Osteocyte (in vitro differentiated cells): ENCODE measurements at regions not wholly inside any gene's neighbourhood (a gene's known extent, or its start where the extent isn't known, plus 50 kb on each side); places are given as distances from the start of the nearest gene placed in this dataset.

ENCODE experiments used
- DNase-seq: peaks from one replicate; pipeline ENCODE4 v3.0.0; 2021; ENCODE audit warnings: mixed read lengths; ENCODE audit not compliant: unreplicated experiment; ENCODE audit errors: extremely low spot score
- H3K27ac Mint-ChIP-seq: one replicate; pipeline ENCODE4 v1.8.0; 2021; ENCODE audit warnings: mild to moderate bottlenecking, mixed read lengths; ENCODE audit not compliant: unreplicated experiment
- H3K27me3 Mint-ChIP-seq: one replicate; pipeline ENCODE4 v1.8.0; 2021; ENCODE audit warnings: mixed read lengths; ENCODE audit not compliant: unreplicated experiment
- H3K36me3 Mint-ChIP-seq: one replicate; pipeline ENCODE4 v1.8.0; 2021; ENCODE audit warnings: mixed read lengths; ENCODE audit not compliant: unreplicated experiment
- H3K4me1 Mint-ChIP-seq: one replicate; pipeline ENCODE4 v1.8.0; 2021; ENCODE audit warnings: mixed read lengths; ENCODE audit not compliant: unreplicated experiment
- H3K4me3 Mint-ChIP-seq: one replicate; pipeline ENCODE4 v1.8.0; 2021; ENCODE audit warnings: mild to moderate bottlenecking, moderate library complexity, mixed read lengths; ENCODE audit not compliant: unreplicated experiment
- H3K9me3 Mint-ChIP-seq: one replicate; pipeline ENCODE4 v1.8.0; 2021; ENCODE audit warnings: mixed read lengths; ENCODE audit not compliant: unreplicated experiment
- TF ChIP-seq, protein P1 (sequence below): fragments of 200-600 bp; sonication (generic); IDR thresholded peaks from 2 replicates; pipeline ENCODE4 v1.5.0; 2021; ENCODE audit warnings: antibody characterized with exemption, mild to moderate bottlenecking, moderate library complexity

DNA sequence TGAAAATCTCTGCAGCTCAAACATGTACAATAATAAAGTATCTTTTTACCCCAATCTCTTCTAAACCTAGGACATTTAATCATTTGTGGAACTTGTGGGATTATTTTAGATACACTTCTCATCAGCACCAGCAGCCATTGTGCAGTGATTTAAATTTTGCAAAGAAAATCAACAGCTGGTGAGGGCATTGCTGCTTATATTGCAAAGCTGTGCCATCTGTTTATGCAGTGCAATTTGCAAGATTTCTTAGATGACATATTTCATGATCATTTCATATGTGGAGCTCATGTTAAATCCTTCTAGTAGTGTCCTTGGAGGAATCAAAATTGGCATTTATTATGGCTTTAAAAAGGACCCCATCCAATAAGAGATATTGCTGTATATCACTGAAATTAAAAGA is 320.7 kb downstream of the BTG1 start:
- H3K9me3 Mint-ChIP-seq = no peaks in the 10 kb centered on the region
- H3K4me3 Mint-ChIP-seq = no peak overlapping the region
- no peaks in the 10 kb centered on the region for H3K27me3 Mint-ChIP-seq
- no peaks in the 10 kb centered on the region for H3K4me1 Mint-ChIP-seq
- no peak overlapping the region for H3K27ac Mint-ChIP-seq
- TF ChIP-seq, protein P1, sequence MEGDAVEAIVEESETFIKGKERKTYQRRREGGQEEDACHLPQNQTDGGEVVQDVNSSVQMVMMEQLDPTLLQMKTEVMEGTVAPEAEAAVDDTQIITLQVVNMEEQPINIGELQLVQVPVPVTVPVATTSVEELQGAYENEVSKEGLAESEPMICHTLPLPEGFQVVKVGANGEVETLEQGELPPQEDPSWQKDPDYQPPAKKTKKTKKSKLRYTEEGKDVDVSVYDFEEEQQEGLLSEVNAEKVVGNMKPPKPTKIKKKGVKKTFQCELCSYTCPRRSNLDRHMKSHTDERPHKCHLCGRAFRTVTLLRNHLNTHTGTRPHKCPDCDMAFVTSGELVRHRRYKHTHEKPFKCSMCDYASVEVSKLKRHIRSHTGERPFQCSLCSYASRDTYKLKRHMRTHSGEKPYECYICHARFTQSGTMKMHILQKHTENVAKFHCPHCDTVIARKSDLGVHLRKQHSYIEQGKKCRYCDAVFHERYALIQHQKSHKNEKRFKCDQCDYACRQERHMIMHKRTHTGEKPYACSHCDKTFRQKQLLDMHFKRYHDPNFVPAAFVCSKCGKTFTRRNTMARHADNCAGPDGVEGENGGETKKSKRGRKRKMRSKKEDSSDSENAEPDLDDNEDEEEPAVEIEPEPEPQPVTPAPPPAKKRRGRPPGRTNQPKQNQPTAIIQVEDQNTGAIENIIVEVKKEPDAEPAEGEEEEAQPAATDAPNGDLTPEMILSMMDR = no peak
- H3K36me3 Mint-ChIP-seq = no peaks in the 10 kb centered on the region
- DNase-seq = no peak

GRCh38 chr12:91819132-91819447 is 326.6 kb downstream of the BTG1 start:
- TF ChIP-seq, protein P1 = no peak
- peaks cover 7% of the 10 kb centered on the region for H3K4me1 Mint-ChIP-seq
- no peak overlapping the region for H3K4me3 Mint-ChIP-seq
- no peak for DNase-seq
- H3K36me3 Mint-ChIP-seq = no peaks in the 10 kb centered on the region
- no peak overlapping the region for H3K27ac Mint-ChIP-seq
- no peaks in the 10 kb centered on the region for H3K9me3 Mint-ChIP-seq
- H3K27me3 Mint-ChIP-seq = no peaks in the 10 kb centered on the region

- no peaks in the 10 kb centered on the region for H3K9me3 Mint-ChIP-seq
- no peak for DNase-seq
- H3K36me3 Mint-ChIP-seq = no peaks in the 10 kb centered on the region
- peaks cover 7% of the 10 kb centered on the region for H3K4me1 Mint-ChIP-seq
- TF ChIP-seq, protein P1 = no peak
- no peak overlapping the region for H3K27ac Mint-ChIP-seq
- H3K4me3 Mint-ChIP-seq = no peak overlapping the region
- no peaks in the 10 kb centered on the region for H3K27me3 Mint-ChIP-seq
These were observed 327.2 kb downstream of the BTG1 start for GRCh38 chr12:91818227-91819131.

DNA sequence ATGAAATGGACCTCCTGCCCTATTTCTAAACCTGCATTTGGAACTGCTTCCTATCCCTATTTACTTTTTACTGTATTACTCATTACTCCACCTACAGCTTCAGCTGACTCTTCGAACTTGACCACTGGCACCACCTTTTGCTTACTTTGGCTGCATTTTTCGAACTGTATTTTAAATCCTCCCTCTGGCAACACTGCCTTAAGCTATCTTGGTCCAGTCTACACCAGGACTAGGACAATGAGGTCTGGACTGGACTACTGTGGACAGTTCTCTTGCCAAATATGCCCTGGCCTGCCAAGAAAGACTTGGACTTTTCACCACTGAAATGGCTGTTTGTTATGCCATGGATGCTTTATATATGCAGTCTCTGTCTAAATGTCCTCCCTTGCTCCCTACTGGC is 328.1 kb downstream of the BTG1 start:
- no peaks in the 10 kb centered on the region for H3K9me3 Mint-ChIP-seq
- TF ChIP-seq, protein P1 = no peak
- no peak overlapping the region for H3K4me3 Mint-ChIP-seq
- H3K36me3 Mint-ChIP-seq = no peaks in the 10 kb centered on the region
- no peaks in the 10 kb centered on the region for H3K27me3 Mint-ChIP-seq
- DNase-seq = no peak
- H3K4me1 Mint-ChIP-seq = peaks cover 7% of the 10 kb centered on the region
- H3K27ac Mint-ChIP-seq = no peak overlapping the region

GRCh38 chr12:91813701-91814100 is 331.9 kb downstream of the BTG1 start:
- H3K36me3 Mint-ChIP-seq = peaks cover 2% of the 10 kb centered on the region
- H3K4me3 Mint-ChIP-seq = no peak overlapping the region
- H3K27ac Mint-ChIP-seq = no peak overlapping the region
- H3K27me3 Mint-ChIP-seq = no peaks in the 10 kb centered on the region
- TF ChIP-seq, protein P1 = no peak
- peaks cover 10% of the 10 kb centered on the region for H3K9me3 Mint-ChIP-seq
- no peak for DNase-seq
- peaks cover 7% of the 10 kb centered on the region for H3K4me1 Mint-ChIP-seq
